Trophoblast cell (in vitro differentiated cells and primary cell): ENCODE measurements at regions not wholly inside any gene's neighbourhood (a gene's known extent, or its start where the extent isn't known, plus 50 kb on each side); places are given as distances from the start of the nearest gene placed in this dataset.

Source experiments
- DNase-seq, 2 donors: peaks; one replicate each; pipeline ENCODE4 v3.0.0-alpha.2; 2016
- H2AFZ ChIP-seq: 2 replicates; pipeline ENCODE4 v1.6.1; 2013; ENCODE audit warnings: low read length, moderate library complexity, mild to moderate bottlenecking; ENCODE audit not compliant: insufficient read depth, poor library complexity
- H2AK5ac ChIP-seq: 2 replicates; pipeline ENCODE4 v1.6.1; 2013; ENCODE audit warnings: mild to moderate bottlenecking, low read length
- H2BK120ac ChIP-seq: 2 replicates; pipeline ENCODE4 v1.6.1; 2013; ENCODE audit warnings: low read length, mild to moderate bottlenecking, moderate library complexity; ENCODE audit not compliant: insufficient read depth, poor library complexity
- H2BK12ac ChIP-seq: 2 replicates; pipeline ENCODE4 v1.6.1; 2013; ENCODE audit warnings: mild to moderate bottlenecking, low read length, moderate library complexity
- H2BK5ac ChIP-seq: 2 replicates; pipeline ENCODE4 v1.6.1; 2013; ENCODE audit warnings: low read length, low read depth, moderate library complexity, mild to moderate bottlenecking; ENCODE audit not compliant: poor library complexity
- H3K14ac ChIP-seq: 2 replicates; pipeline ENCODE4 v1.6.1; 2013; ENCODE audit warnings: mild to moderate bottlenecking, low read length
- H3K18ac ChIP-seq: 2 replicates; pipeline ENCODE4 v1.6.1; 2013; ENCODE audit warnings: mild to moderate bottlenecking, low read length
- H3K23ac ChIP-seq: 2 replicates; pipeline ENCODE4 v1.6.1; 2013; ENCODE audit warnings: low read length
- H3K27ac ChIP-seq: 2 replicates; pipeline ENCODE4 v1.5.1; 2013; ENCODE audit warnings: low read depth, mild to moderate bottlenecking, inconsistent platforms, low read length, moderate library complexity
- H3K27me3 ChIP-seq: 2 replicates; pipeline ENCODE4 v1.6.1; 2013; ENCODE audit warnings: inconsistent platforms, mild to moderate bottlenecking, low read length, moderate library complexity; ENCODE audit not compliant: insufficient read depth
- H3K36me3 ChIP-seq, 2 experiments: 1 replicate in 1 of 2; 2 replicates in 1 of 2; pipeline ENCODE4 v1.6.1; 2013; ENCODE audit warnings: low read length in 2 of 2, mild to moderate bottlenecking in 2 of 2, moderate library complexity in 1 of 2; ENCODE audit not compliant: insufficient read depth in 2 of 2, control insufficient read depth in 1 of 2
- H3K4ac ChIP-seq: 2 replicates; pipeline ENCODE4 v1.6.1; 2013; ENCODE audit warnings: low read depth, mild to moderate bottlenecking, low read length, moderate library complexity
- H3K4me1 ChIP-seq, 2 experiments: 1 replicate in 1 of 2; 2 replicates in 1 of 2; pipeline ENCODE4 v1.6.1; 2013; ENCODE audit warnings: low read length in 2 of 2, mild to moderate bottlenecking in 2 of 2, moderate library complexity in 1 of 2; ENCODE audit not compliant: insufficient read depth in 2 of 2, control insufficient read depth in 1 of 2
- H3K4me2 ChIP-seq: 2 replicates; pipeline ENCODE4 v1.6.1; 2013; ENCODE audit warnings: inconsistent platforms, mild to moderate bottlenecking, low read length, moderate library complexity
- H3K4me3 ChIP-seq: 2 replicates; pipeline ENCODE4 v1.5.1; 2013; ENCODE audit warnings: mild to moderate bottlenecking, low read depth, low read length, inconsistent platforms
- H3K79me1 ChIP-seq: one replicate; pipeline ENCODE4 v1.6.1; 2013; ENCODE audit warnings: low read length
- H3K79me2 ChIP-seq: 2 replicates; pipeline ENCODE4 v1.6.1; 2013; ENCODE audit warnings: low read length, mild to moderate bottlenecking; ENCODE audit not compliant: control insufficient read depth, insufficient read depth, poor library complexity
- H3K9ac ChIP-seq: 2 replicates; pipeline ENCODE4 v1.6.1; 2013; ENCODE audit warnings: mild to moderate bottlenecking, low read length
- H3K9me3 ChIP-seq: 2 replicates; pipeline ENCODE4 v1.6.1; 2013; ENCODE audit warnings: low read depth, mild to moderate bottlenecking, control low read depth, inconsistent platforms, low read length; ENCODE audit not compliant: insufficient read depth
- H4K12ac ChIP-seq: 2 replicates; pipeline ENCODE4 v1.6.1; 2013; ENCODE audit warnings: low read depth, mild to moderate bottlenecking, low read length, moderate library complexity
- H4K8ac ChIP-seq: 2 replicates; pipeline ENCODE4 v1.6.1; 2013; ENCODE audit warnings: low read depth, mild to moderate bottlenecking, low read length, moderate library complexity
- H4K91ac ChIP-seq: one replicate; pipeline ENCODE4 v1.6.1; 2013; ENCODE audit warnings: low read depth, mild to moderate bottlenecking, low read length, moderate library complexity
- WGBS: extraction: QIAGEN DNeasy Blood & Tissue Kit; methylation state at CpG from one replicate; pipeline ENCODE4 v1.1.7; 2013; ENCODE audit warnings: missing lambda C conversion rate; ENCODE audit not compliant: insufficient read length, insufficient coverage; ENCODE audit errors: extremely low coverage; 5-methylcytosine and 5-hydroxymethylcytosine counted together

- Histone ChIP-seq H2BK12ac (no peak overlapping the region), H2BK120ac (no peak overlapping the region), H3K36me3 (no peaks in the 10 kb centered on the region), H4K12ac (no peak overlapping the region), H3K18ac (no peak overlapping the region), H3K9ac (no peak overlapping the region), H3K27ac (no peak overlapping the region), H3K9me3 (peaks cover 5% of the 10 kb centered on the region), H3K79me1 (no peaks in the 10 kb centered on the region), H3K4me1 (no peaks in the 10 kb centered on the region), H3K14ac (no peak overlapping the region), H3K4me2 (no peak overlapping the region), H2BK5ac (no peak overlapping the region), H4K91ac (no peak overlapping the region), H3K4ac (no peak overlapping the region), H2AFZ (no peak overlapping the region), H3K4me3 (no peak overlapping the region), H4K8ac (no peak overlapping the region), H2AK5ac (no peak overlapping the region), H3K23ac (no peak overlapping the region), H3K79me2 (no peaks in the 10 kb centered on the region), H3K27me3 (no peaks in the 10 kb centered on the region)
- no CpG with 5 or more reads among the region's 2 CpGs for WGBS
- no peak for DNase-seq
Observed at GRCh38 chr5:38789777-38790176, 56.0 kb upstream of the OSMR start.

- no peaks in the 10 kb centered on the region for H3K79me2 ChIP-seq
- no peak overlapping the region for H4K91ac ChIP-seq
- no peak overlapping the region for H2BK5ac ChIP-seq
- H2BK120ac ChIP-seq, result no peak overlapping the region
- no peak overlapping the region for H4K8ac ChIP-seq
- H2AK5ac ChIP-seq, result no peak overlapping the region
- no peak overlapping the region for H3K4me3 ChIP-seq
- H3K23ac ChIP-seq, result no peak overlapping the region
- no peak overlapping the region for H3K27ac ChIP-seq
- H3K14ac ChIP-seq, result no peak overlapping the region
- no peak overlapping the region for H3K4ac ChIP-seq
- no peak overlapping the region for H3K4me2 ChIP-seq
- no peak overlapping the region for H3K18ac ChIP-seq
- H3K36me3 ChIP-seq, result no peaks in the 10 kb centered on the region
- H3K9me3 ChIP-seq, result peaks cover 5% of the 10 kb centered on the region
- no peaks in the 10 kb centered on the region for H3K4me1 ChIP-seq
- WGBS, result no CpG with 5 or more reads among the region's 1 CpG
- H3K27me3 ChIP-seq, result no peaks in the 10 kb centered on the region
- H3K79me1 ChIP-seq, result no peaks in the 10 kb centered on the region
- no peak overlapping the region for H2BK12ac ChIP-seq
- H2AFZ ChIP-seq, result no peak overlapping the region
- DNase-seq, result no peak
- no peak overlapping the region for H4K12ac ChIP-seq
- H3K9ac ChIP-seq, result no peak overlapping the region
Observed at GRCh38 chr5:38790268-38790667, 55.5 kb upstream of the OSMR start.

GRCh38 chr5:38790891-38791290, 54.9 kb upstream of the OSMR start:
- Histone ChIP-seq H3K4me2 (no peak overlapping the region), H3K14ac (no peak overlapping the region), H4K91ac (no peak overlapping the region), H3K79me1 (no peaks in the 10 kb centered on the region), H3K36me3 (no peaks in the 10 kb centered on the region), H3K18ac (no peak overlapping the region), H3K4me1 (no peaks in the 10 kb centered on the region), H3K27me3 (no peaks in the 10 kb centered on the region), H3K4me3 (no peak overlapping the region), H3K79me2 (no peaks in the 10 kb centered on the region), H3K23ac (no peak overlapping the region), H2BK5ac (no peak overlapping the region), H2AK5ac (no peak overlapping the region), H2BK12ac (no peak overlapping the region), H4K12ac (no peak overlapping the region), H3K27ac (no peak overlapping the region), H4K8ac (no peak overlapping the region), H2AFZ (no peak overlapping the region), H3K4ac (no peak overlapping the region), H2BK120ac (no peak overlapping the region), H3K9ac (no peak overlapping the region), H3K9me3 (peaks cover 5% of the 10 kb centered on the region)
- DNase-seq, result no peak
- WGBS, result 100% methylated on average over 1 of the region's 2 CpGs

- no peak overlapping the region for H4K91ac ChIP-seq
- no peak overlapping the region for H2BK12ac ChIP-seq
- no peaks in the 10 kb centered on the region for H3K9me3 ChIP-seq
- H3K14ac ChIP-seq, result no peak overlapping the region
- H4K12ac ChIP-seq, result no peak overlapping the region
- H2AK5ac ChIP-seq, result no peak overlapping the region
- H3K4me3 ChIP-seq, result no peak overlapping the region
- no peak for DNase-seq
- no peaks in the 10 kb centered on the region for H3K79me1 ChIP-seq
- H3K36me3 ChIP-seq, result no peaks in the 10 kb centered on the region
- H3K79me2 ChIP-seq, result no peaks in the 10 kb centered on the region
- no peak overlapping the region for H3K4me2 ChIP-seq
- H4K8ac ChIP-seq, result no peak overlapping the region
- no peak overlapping the region for H3K23ac ChIP-seq
- WGBS, result no CpG with 5 or more reads among the region's 3 CpGs
- no peak overlapping the region for H3K27ac ChIP-seq
- no peak overlapping the region for H3K4ac ChIP-seq
- H3K18ac ChIP-seq, result no peak overlapping the region
- no peak overlapping the region for H2BK5ac ChIP-seq
- H3K9ac ChIP-seq, result no peak overlapping the region
- H3K4me1 ChIP-seq, result no peaks in the 10 kb centered on the region
- H3K27me3 ChIP-seq, result no peaks in the 10 kb centered on the region
- H2BK120ac ChIP-seq, result no peak overlapping the region
- H2AFZ ChIP-seq, result no peak overlapping the region
Observed at GRCh38 chr5:38793099-38793498, 52.7 kb upstream of the OSMR start.
